C4-2B (cell line): ENCODE measurements at regions not wholly inside any gene's neighbourhood (a gene's known extent, or its start where the extent isn't known, plus 50 kb on each side); places are given as distances from the start of the nearest gene placed in this dataset.
A peak's percentile ranks its signal among the peaks of the same experiment; 100 is the strongest.

Source experiments
- ZFX ChIP-seq: fragments of 450-650 bp; IDR thresholded peaks from 2 replicates; pipeline ENCODE4 v1.6.1; 2017
- TF ChIP-seq, protein P1 (sequence below): fragments of 450-650 bp; conservative IDR thresholded peaks from 2 replicates; pipeline ENCODE4 v1.5.1; 2017; ENCODE audit warnings: mild to moderate bottlenecking

DNA sequence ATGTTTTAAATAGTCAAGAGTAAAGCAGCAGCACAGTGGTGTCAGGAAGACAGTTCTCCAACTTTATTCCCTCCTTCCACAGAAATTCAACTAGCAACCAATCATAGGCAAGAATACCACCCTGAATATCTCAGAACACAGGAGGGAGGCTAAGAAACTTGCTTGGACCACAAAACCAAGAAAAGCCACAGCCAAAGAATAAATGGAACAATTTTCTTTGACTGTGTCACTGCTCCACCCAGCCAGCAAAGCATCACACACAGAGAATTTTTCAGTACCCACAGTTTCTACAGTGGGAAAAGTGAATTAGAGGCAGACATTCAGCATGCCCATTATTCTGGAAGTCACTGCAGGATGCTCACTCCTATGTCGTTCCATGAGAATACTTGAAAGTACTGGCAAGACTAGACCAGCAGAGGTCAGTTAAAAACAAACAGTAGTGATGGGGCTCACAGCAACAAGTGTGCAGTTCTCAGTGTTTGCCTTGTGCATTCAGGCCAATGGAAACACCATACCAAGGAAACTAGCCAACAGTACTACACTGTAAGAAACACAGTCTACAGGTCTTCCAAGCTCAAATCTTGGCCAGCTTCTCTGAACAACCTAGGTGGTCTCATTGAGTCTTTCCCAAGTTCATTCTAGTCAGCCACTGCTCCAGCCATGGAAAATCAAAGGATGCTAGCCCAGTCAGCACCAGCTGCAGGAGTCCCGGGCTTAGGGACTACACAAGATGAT, 56.8 kb upstream of the FOXG1 start:
- TF ChIP-seq, protein P1, sequence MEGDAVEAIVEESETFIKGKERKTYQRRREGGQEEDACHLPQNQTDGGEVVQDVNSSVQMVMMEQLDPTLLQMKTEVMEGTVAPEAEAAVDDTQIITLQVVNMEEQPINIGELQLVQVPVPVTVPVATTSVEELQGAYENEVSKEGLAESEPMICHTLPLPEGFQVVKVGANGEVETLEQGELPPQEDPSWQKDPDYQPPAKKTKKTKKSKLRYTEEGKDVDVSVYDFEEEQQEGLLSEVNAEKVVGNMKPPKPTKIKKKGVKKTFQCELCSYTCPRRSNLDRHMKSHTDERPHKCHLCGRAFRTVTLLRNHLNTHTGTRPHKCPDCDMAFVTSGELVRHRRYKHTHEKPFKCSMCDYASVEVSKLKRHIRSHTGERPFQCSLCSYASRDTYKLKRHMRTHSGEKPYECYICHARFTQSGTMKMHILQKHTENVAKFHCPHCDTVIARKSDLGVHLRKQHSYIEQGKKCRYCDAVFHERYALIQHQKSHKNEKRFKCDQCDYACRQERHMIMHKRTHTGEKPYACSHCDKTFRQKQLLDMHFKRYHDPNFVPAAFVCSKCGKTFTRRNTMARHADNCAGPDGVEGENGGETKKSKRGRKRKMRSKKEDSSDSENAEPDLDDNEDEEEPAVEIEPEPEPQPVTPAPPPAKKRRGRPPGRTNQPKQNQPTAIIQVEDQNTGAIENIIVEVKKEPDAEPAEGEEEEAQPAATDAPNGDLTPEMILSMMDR = peak; percentile 16; the same call in 1 of the 2 replicates
- TF ChIP-seq ZFX = no peak
